Kidney tubule cell (primary cell): ENCODE measurements at regions not wholly inside any gene's neighbourhood (a gene's known extent, or its start where the extent isn't known, plus 50 kb on each side); places are given as distances from the start of the nearest gene placed in this dataset.

Experiments
- DNase-seq: peaks from one replicate; pipeline ENCODE4 v3.0.0-alpha.2; 2018; ENCODE audit warnings: low spot score

DNA sequence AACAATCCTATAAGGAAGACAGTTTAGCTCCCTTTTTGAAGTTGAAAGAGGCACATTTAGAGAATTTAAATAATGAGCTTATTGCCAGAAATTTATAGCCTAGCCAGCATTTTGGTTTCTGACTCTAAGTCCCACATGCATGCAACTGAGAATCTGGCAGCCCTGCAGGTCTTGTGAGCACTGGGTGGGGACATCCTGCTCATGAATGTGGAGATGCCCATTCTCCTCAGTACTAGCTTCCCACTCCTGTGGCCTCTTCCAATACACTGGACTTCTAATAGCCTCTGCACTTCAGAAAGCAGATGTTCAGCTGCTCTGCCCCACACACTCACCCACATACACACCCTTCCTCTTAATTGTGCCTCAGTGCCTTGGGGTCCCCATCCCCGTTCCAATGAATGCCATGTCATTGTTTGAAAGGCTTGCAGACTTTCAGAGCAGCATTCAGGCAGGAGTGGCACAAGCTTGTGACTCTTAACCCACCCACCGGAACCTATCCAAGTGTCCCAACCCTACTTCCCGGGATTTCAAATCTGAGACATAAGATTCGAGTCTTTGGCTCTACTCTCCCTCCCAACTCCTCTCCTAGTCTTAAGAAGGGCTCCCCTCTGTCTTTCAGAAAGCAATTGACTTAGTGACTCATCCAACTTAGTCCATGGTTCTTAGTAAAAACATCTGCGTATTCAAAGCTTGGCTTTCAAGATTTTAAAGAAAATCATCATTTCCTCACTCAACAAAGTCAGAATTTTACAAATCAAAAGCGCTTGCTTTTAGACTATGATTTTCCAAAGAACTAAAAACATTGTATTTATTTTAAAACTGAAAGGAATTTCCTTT is 80.0 kb upstream of the FREM2 start:
- no peak for DNase-seq

DNA sequence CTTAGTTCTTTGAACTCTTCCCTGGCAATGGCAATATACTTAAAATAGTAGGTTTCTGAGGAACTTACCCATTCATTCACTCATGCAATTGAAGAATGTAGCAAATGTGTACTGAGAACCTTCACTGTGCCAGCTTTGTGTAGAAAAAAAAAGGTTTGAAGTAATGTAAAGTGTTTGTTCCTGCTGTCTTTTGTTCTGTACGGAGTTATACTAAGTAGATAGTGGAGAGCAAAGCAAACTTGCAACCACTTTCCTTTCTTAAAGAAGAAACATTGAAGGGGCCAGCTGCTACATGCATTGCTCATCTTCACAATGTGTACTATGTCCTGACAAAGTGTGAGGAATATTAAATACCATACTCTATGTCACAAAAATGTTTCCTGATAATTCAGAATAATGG is 68.9 kb upstream of the FREM2 start:
- DNase-seq = no peak

DNA sequence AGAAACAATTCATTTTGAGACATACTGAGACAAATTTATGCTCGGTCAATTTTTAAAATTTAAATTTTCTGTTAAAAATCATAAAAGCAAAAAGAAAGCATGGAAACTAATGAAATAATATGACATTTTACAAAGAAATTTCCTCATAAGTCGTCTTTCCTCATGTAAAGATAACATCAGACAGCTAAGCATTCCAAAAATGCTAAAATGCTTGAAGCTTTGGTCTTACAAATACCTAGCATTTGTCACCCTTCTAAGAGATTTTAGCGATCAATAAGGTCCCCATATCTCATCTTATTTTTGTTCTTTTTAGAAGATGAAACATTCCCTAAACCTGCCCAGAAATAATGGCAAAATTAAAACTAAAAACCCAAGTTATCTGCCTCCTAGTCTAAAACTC is 68.5 kb upstream of the FREM2 start:
- no peak for DNase-seq

DNA sequence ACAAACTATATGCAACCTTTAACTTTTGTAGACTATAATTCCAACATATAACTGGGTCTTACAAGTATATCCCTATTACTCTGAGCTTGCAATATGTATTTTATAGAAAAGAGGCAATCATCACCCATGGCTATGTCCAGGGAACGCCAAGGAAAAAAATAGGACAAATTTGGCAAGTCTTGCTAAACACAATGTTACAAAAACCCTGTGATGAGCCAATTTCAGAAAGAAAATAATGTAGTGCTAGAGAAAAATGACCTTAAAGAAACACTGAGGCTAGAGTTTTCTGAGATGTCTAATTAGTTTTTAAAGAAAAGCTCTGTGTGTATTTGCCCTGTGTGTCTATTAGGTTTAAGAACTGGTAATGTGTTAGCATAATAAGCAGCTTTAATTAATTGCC is 68.0 kb upstream of the FREM2 start:
- no peak for DNase-seq

DNA sequence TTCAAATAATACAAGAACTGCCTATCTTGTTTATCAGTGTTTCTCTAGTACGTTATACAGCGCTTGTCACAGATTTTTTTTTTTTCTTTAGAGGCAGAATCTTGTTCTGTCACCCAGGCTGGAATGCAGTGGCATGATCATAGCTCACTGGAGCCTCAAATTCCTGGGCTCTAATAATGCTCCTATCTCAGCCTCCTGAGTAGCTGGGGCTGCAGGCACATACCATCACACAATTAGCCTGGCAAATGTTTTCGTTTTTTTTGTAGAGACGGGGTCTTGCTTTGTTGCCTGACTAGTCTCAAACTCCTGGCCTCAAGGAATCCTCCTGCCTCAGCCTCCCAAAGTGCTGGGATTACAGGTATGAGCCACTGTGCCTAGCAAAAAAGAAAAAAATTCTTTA is 66.0 kb upstream of the FREM2 start:
- DNase-seq = no peak

DNA sequence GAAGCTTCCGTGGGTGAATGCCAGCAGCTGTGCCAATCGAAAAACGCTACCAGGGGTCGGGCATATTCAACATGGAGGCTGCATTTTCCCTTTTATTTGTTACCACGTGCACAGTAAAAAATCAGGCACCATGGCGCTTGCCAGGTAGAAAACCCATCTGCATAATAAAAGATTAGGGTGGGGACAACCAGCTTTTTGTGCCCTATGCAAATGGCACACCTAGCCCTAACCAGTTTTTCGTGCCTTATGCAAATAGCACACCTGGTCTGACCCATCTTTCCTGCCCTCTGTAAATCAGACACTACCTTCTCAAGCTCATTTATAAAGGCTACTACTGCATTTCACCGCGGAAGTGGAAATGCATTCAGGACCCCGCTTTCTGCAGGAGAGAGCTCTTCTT is 62.1 kb upstream of the FREM2 start:
- no peak for DNase-seq

DNA sequence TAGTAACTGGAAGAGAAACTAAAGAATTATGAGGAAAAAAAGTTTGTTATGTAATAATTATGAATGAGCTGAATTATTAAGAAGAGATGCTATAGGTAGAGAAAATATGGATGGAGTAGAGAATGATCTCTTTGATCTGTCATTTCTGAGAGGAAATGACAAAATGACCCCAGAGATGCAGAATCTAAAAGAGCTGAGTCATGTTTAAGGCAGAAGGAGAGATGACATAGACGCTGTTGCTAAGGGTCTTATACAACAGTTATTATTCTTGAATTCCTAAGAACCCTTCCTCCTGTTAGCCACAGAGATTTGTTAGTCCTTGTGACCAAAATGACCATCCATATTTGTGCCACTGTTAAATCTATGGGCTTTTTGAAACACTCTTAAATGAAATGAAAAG is 58.3 kb upstream of the FREM2 start:
- DNase-seq = peak; percentile 11

DNA sequence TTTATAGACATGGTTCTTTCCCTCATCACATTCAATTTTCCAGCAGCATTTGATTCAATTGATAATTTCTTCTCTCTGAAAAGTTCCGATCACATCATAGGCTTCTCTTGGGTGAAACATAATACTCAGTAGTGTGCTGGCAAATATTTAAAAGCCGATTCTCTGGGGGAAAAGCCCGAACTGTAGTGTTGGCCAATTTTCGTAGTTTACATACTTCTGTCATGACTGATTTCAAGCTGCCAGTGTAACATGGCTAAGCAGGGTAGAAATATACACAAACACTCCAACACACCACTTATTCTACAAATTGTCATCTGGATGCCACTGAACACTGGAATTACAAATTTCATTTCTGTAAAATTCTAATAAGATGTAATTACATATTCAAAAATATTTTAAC is 56.1 kb upstream of the FREM2 start:
- no peak for DNase-seq

DNA sequence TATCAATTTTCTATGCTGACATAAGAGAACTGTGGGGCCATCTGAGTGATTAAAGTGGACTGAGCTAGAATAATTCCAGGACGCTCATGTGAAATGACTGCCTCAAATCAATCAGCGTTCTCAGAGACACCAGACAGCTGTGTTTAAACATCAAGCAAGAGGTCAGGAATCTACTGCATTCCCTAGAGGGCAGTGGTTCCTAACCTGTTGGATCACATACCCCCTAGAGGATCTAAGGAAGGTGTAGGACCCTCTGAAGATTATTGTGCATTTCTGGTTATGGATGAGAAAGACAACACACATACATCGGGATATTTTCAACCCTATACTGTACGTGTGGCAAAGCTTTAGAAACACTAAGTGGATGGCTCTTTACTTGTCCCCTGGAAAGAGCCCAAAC is 51.8 kb upstream of the FREM2 start:
- no peak for DNase-seq

DNA sequence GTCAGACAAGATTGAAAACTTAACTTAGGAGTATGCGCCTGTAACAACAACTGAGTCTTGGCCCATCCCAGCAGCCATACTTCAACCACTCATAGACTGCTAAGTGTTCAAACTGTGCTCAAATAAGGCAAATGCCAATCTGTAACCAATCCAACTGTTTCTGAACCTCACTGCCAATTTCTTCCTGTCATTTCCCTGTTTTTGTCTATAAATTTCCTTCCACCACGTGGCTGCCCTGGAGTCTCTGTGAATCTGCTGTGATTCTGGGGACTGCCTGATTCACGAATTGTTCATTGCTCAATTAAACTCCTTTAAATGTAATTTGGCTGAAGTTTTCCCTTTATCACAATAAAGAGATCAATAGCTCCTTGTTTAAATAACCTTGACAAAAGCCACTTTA is 50.8 kb upstream of the FREM2 start:
- no peak for DNase-seq

DNA sequence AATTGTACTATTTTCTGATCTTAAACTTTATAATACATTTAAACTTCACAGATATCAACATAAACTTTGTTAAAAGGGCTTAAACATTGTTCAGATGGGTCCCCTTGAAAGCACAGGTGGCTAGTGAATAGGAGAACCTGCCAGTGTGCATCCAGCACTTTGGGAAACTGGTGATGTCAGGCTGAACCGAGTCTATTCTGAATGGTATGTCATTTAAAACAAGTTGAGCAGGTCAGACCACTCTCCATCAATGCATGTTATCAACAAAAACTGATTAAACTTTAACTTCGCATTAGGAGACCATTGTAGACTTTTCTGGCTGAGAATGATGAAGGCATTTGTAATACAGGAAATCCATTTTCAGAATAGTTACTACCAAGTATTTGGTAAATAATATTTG is 50.1 kb upstream of the FREM2 start:
- peak; percentile 69 for DNase-seq
